GM12878 (cell line): ENCODE measurements at regions not wholly inside any gene's neighbourhood (a gene's known extent, or its start where the extent isn't known, plus 50 kb on each side); places are given as distances from the start of the nearest gene placed in this dataset.

ENCODE experiments used
- ATAC-seq: fragments of 200-7000 bp; cut with Tn5 transposase; 3 replicates; pipeline ENCODE4 v1.9.1; 2020; ENCODE audit warnings: mild to moderate bottlenecking, moderate library complexity
- BruUV-seq: library from RNA; stranded (reverse); fragments of 400-500 nt; replicated peaks from 2 replicates; lab custom pipeline; 2021; lab: Mats Ljungman, UMichigan
- CTCF ChIA-PET: fragments of 300-600 bp; sonication (Branson Sonifier 250); formaldehyde crosslinking; extraction: SDS; loops from one replicate; lab custom pipeline; 2021; ENCODE audit warnings: inconsistent platforms; lab: Yijun Ruan, JAX
- POLR2A ChIA-PET: fragments of 350-600 bp; formaldehyde crosslinking; extraction: SDS; loops from one replicate; lab custom pipeline; 2021; ENCODE audit warnings: inconsistent platforms; lab: Charles Lee
- RAD21 ChIA-PET: fragments of 300-600 bp; sonication (Branson Sonifier 250); formaldehyde crosslinking; loops from one replicate; lab custom pipeline; 2023; ENCODE audit warnings: antibody characterized with exemption; ENCODE audit not compliant: unreplicated experiment; lab: Charles Lee
- SMC1A ChIA-PET: fragments of 300-600 bp; sonication (Branson Sonifier 250); formaldehyde crosslinking; loops from one replicate; lab custom pipeline; 2023; ENCODE audit not compliant: unreplicated experiment, uncharacterized antibody; lab: Charles Lee
- DNase-seq: peaks from one replicate; pipeline ENCODE4 v3.0.0-alpha.2; 2011; ENCODE audit warnings: low read depth, low spot score
- FAIRE-seq: peaks from 3 replicates; lab custom pipeline; 2011; peaks lifted over from hg19 to GRCh38; lab: Jason Lieb, UNC
- H2AFZ ChIP-seq: 2 replicates; pipeline ENCODE4 v1.6.0; 2011; ENCODE audit warnings: low read depth, low read length, control low read depth; ENCODE audit not compliant: control insufficient read depth
- H3K27ac ChIP-seq: 2 replicates; pipeline ENCODE4 v1.5.1; 2011; ENCODE audit warnings: control low read depth; ENCODE audit not compliant: control insufficient read depth, insufficient read depth
- H3K27me3 ChIP-seq, 2 experiments: replicated peaks in 1 of 2; 2 replicates each; pipeline versions ENCODE4 v1.6.0 to v1.6.1; 2011; ENCODE audit warnings: low read length in 1 of 2; ENCODE audit not compliant: control insufficient read depth in 2 of 2, insufficient read depth in 2 of 2
- H3K36me3 ChIP-seq, 2 experiments: 2 replicates each; pipeline ENCODE4 v1.5.1; 2011; ENCODE audit warnings: low read length in 1 of 2; ENCODE audit not compliant: control insufficient read depth in 2 of 2, insufficient read depth in 2 of 2
- H3K4me1 ChIP-seq: 2 replicates; pipeline ENCODE4 v1.6.1; 2011; ENCODE audit warnings: mild to moderate bottlenecking, low read length, moderate library complexity, mixed read lengths; ENCODE audit not compliant: control insufficient read depth, insufficient read depth
- H3K4me2 ChIP-seq: 2 replicates; pipeline ENCODE4 v1.6.0; 2011; ENCODE audit warnings: control low read depth; ENCODE audit not compliant: control insufficient read depth, insufficient read depth
- H3K4me3 ChIP-seq: fragments of 200-600 bp; sonication (generic); 2 replicates; pipeline ENCODE4 v1.5.1; 2016
- H3K79me2 ChIP-seq: 2 replicates; pipeline ENCODE4 v1.6.0; 2011; ENCODE audit warnings: low read length; ENCODE audit not compliant: control insufficient read depth, insufficient read depth
- H3K9ac ChIP-seq: 2 replicates; pipeline ENCODE4 v1.8.0; 2011; ENCODE audit warnings: low read length, control low read depth, mixed read lengths; ENCODE audit not compliant: control insufficient read depth, insufficient read depth
- H3K9me3 ChIP-seq: replicated peaks from 3 replicates; pipeline ENCODE4 v1.5.1; 2011; ENCODE audit warnings: mild to moderate bottlenecking, low read length; ENCODE audit not compliant: control insufficient read depth, insufficient read depth
- H4K20me1 ChIP-seq: 2 replicates; pipeline ENCODE4 v1.6.0; 2011; ENCODE audit not compliant: control insufficient read depth, insufficient read depth
- CUX1 ChIP-seq: IDR thresholded peaks from 2 replicates; pipeline ENCODE4 v1.6.1; 2012; ENCODE audit warnings: improper control_type of control experiment, low read depth, low read length; ENCODE audit not compliant: insufficient replicate concordance
- DPF2 ChIP-seq: fragments of 450-650 bp; IDR thresholded peaks from 2 replicates; pipeline ENCODE4 v1.6.1; 2017; ENCODE audit warnings: mild to moderate bottlenecking
- EGR1 ChIP-seq, 2 experiments: IDR thresholded peaks; 1 replicate in 1 of 2; 2 replicates in 1 of 2; pipeline ENCODE4 v1.6.1; 2011 to 2012; ENCODE audit warnings: low read depth in 2 of 2, low read length in 2 of 2, borderline replicate concordance in 1 of 2, mild to moderate bottlenecking in 1 of 2, moderate library complexity in 1 of 2
- EP300 ChIP-seq, 2 experiments: fragments of 150-350 bp in 1 of 2; IDR thresholded peaks; 2 replicates each; pipeline ENCODE4 v1.6.1; 2011 to 2012; ENCODE audit warnings: low read depth in 2 of 2, low read length in 2 of 2, borderline replicate concordance in 1 of 2, improper control_type of control experiment in 1 of 2, inconsistent platforms in 1 of 2; ENCODE audit not compliant: control insufficient read depth in 1 of 2
- NFYA ChIP-seq: IDR thresholded peaks from 2 replicates; pipeline ENCODE4 v1.6.1; 2011; ENCODE audit warnings: low read depth, mild to moderate bottlenecking, low read length, improper control_type of control experiment, borderline replicate concordance
- POLR2AphosphoS5 ChIP-seq: IDR thresholded peaks from 2 replicates; pipeline ENCODE4 v1.6.1; 2011; ENCODE audit warnings: mild to moderate bottlenecking, low read length, inconsistent platforms
- REST ChIP-seq: IDR thresholded peaks from 2 replicates; pipeline ENCODE4 v1.6.1; 2012; ENCODE audit warnings: mild to moderate bottlenecking, low read depth, low read length
- SIX5 ChIP-seq: IDR thresholded peaks from 2 replicates; pipeline ENCODE4 v1.6.1; 2011; ENCODE audit warnings: mild to moderate bottlenecking, low read depth, low read length, moderate library complexity; ENCODE audit not compliant: severe bottlenecking
- SP1 ChIP-seq: IDR thresholded peaks from one replicate; pipeline ENCODE4 v1.6.1; 2011; ENCODE audit warnings: low read depth, low read length
- WRNIP1 ChIP-seq: IDR thresholded peaks from 2 replicates; pipeline ENCODE4 v1.6.1; 2011; ENCODE audit warnings: low read depth, low read length, improper control_type of control experiment, borderline replicate concordance
- ZBTB40 ChIP-seq: fragments of 450-650 bp; IDR thresholded peaks from 2 replicates; pipeline ENCODE4 v1.6.1; 2016; ENCODE audit warnings: mild to moderate bottlenecking, moderate library complexity, borderline replicate concordance
- ZNF622 ChIP-seq: fragments of 450-650 bp; IDR thresholded peaks from 2 replicates; pipeline ENCODE4 v1.6.1; 2017; ENCODE audit warnings: mild to moderate bottlenecking, inconsistent platforms
- WGBS: methylation state at CpG from one replicate; pipeline ENCODE4 v1.1.6; 2016; ENCODE audit warnings: low lambda C conversion rate; ENCODE audit not compliant: insufficient replicate concordance, insufficient coverage; ENCODE audit errors: missing lambda C conversion rate; 5-methylcytosine and 5-hydroxymethylcytosine counted together
- in situ Hi-C: fragments of 300-500 bp; cut with MboI; formaldehyde crosslinking; loops from 9 replicates; pipeline ENCODE4 v1.14.3; 2018; ENCODE audit warnings: mixed read lengths
- intact Hi-C: fragments of 100-400 bp; cut with micrococcal nuclease; formaldehyde crosslinking; loops from one replicate; pipeline ENCODE4 v1.14.2; 2022; ENCODE audit not compliant: unreplicated experiment

GRCh38 chr20:24402188-24402587 lies 67.2 kb upstream of the SYNDIG1 start:
- Histone ChIP-seq H3K27me3 (no peaks in the 10 kb centered on the region), H3K9me3 (no peaks in the 10 kb centered on the region), H3K27ac (no peak overlapping the region), H2AFZ (no peak overlapping the region), H3K4me2 (no peak overlapping the region), H3K9ac (no peak overlapping the region), H3K4me3 (no peak overlapping the region), H3K4me1 (no peaks in the 10 kb centered on the region), H3K36me3 (no peaks in the 10 kb centered on the region), H3K79me2 (no peaks in the 10 kb centered on the region), H4K20me1 (no peaks in the 10 kb centered on the region)
- in situ Hi-C loops = no loop called here
- DNase-seq (no peak), FAIRE-seq (no peak), ATAC-seq (no peak)
- intact Hi-C loops = no loop called here
- RAD21 ChIA-PET = no interaction called here
- POLR2A ChIA-PET = no interaction called here
- TF ChIP-seq EGR1 (IDR thresholded peaks at IDR 0.05; ENCODE audit: borderline replicate concordance in 1 of 2, low read depth in 2 of 2, low read length in 2 of 2) (no peak), CUX1 (no peak), SP1 (no peak), SIX5 (no peak), ZBTB40 (no peak), DPF2 (no peak), ZNF622 (no peak), WRNIP1 (no peak), EP300 (IDR thresholded peaks at IDR 0.05; ENCODE audit: borderline replicate concordance in 1 of 2, control insufficient read depth in 1 of 2, low read depth in 2 of 2, low read length in 2 of 2) (no peak), NFYA (no peak), REST (no peak), POLR2AphosphoS5 (no peak)
- WGBS = 3% methylated on average over 2 of the region's 2 CpGs
- SMC1A ChIA-PET = no interaction called here
- CTCF ChIA-PET = no interaction called here
- no TSS peak for BruUV-seq
